Parathyroid adenoma (tissue), 2 donors: ENCODE measurements at regions not wholly inside any gene's neighbourhood (a gene's known extent, or its start where the extent isn't known, plus 50 kb on each side); places are given as distances from the start of the nearest gene placed in this dataset.
"Not testable (repeated sequence)": the region's sequence is repeated elsewhere in the genome, so short reads cannot be mapped to it uniquely, and the experiment has no call there.

Source experiments
- H2AFZ ChIP-seq: fragments of 300-600 bp; sonication (generic); one replicate; pipeline ENCODE4 v1.7.0; 2017; ENCODE audit warnings: antibody characterized with exemption, mild to moderate bottlenecking
- H3K27ac ChIP-seq: fragments of 300-600 bp; sonication (generic); one replicate; pipeline ENCODE4 v1.7.0; 2017
- H3K27me3 ChIP-seq: fragments of 300-600 bp; sonication (generic); one replicate; pipeline ENCODE4 v1.7.0; 2017; ENCODE audit warnings: low read length; ENCODE audit not compliant: control insufficient read depth, insufficient read depth
- H3K36me3 ChIP-seq: fragments of 300-600 bp; sonication (generic); one replicate; pipeline ENCODE4 v1.7.0; 2017; ENCODE audit warnings: low read length; ENCODE audit not compliant: control insufficient read depth, insufficient read depth
- H3K4me1 ChIP-seq: fragments of 300-600 bp; sonication (generic); one replicate; pipeline ENCODE4 v1.7.0; 2017; ENCODE audit warnings: control low read depth
- H3K4me2 ChIP-seq: fragments of 300-600 bp; sonication (generic); one replicate; pipeline ENCODE4 v1.7.0; 2017; ENCODE audit warnings: low read length
- H3K4me3 ChIP-seq: fragments of 300-600 bp; sonication (generic); one replicate; pipeline ENCODE4 v1.7.0; 2017; ENCODE audit warnings: low read depth, low read length
- H3K79me2 ChIP-seq: fragments of 300-600 bp; sonication (generic); one replicate; pipeline ENCODE4 v1.7.0; 2017; ENCODE audit warnings: control low read depth
- H3K9ac ChIP-seq: fragments of 300-600 bp; sonication (generic); one replicate; pipeline ENCODE4 v1.7.0; 2017; ENCODE audit warnings: mild to moderate bottlenecking
- H3K9me3 ChIP-seq: fragments of 300-600 bp; sonication (generic); one replicate; pipeline ENCODE4 v1.7.0; 2017; ENCODE audit warnings: low read length; ENCODE audit not compliant: control insufficient read depth
- TF ChIP-seq, protein P1 (sequence below): fragments of 300-600 bp; sonication (generic); IDR thresholded peaks from one replicate; pipeline ENCODE4 v1.7.0; 2017; ENCODE audit warnings: antibody characterized with exemption, mild to moderate bottlenecking
- donor health status: primary hyperparathyroidism.

GRCh38 chr1:115159958-115160357 is 70.7 kb upstream of the TSPAN2 start:
- no peak overlapping the region for H3K27ac ChIP-seq
- H3K9ac ChIP-seq = no peak overlapping the region
- no peaks in the 10 kb centered on the region for H3K79me2 ChIP-seq
- H3K27me3 ChIP-seq = no peaks in the 10 kb centered on the region
- no peaks in the 10 kb centered on the region for H3K4me1 ChIP-seq
- no peak overlapping the region for H2AFZ ChIP-seq
- no peak overlapping the region for H3K4me2 ChIP-seq
- no peaks in the 10 kb centered on the region for H3K36me3 ChIP-seq
- TF ChIP-seq, protein P1, sequence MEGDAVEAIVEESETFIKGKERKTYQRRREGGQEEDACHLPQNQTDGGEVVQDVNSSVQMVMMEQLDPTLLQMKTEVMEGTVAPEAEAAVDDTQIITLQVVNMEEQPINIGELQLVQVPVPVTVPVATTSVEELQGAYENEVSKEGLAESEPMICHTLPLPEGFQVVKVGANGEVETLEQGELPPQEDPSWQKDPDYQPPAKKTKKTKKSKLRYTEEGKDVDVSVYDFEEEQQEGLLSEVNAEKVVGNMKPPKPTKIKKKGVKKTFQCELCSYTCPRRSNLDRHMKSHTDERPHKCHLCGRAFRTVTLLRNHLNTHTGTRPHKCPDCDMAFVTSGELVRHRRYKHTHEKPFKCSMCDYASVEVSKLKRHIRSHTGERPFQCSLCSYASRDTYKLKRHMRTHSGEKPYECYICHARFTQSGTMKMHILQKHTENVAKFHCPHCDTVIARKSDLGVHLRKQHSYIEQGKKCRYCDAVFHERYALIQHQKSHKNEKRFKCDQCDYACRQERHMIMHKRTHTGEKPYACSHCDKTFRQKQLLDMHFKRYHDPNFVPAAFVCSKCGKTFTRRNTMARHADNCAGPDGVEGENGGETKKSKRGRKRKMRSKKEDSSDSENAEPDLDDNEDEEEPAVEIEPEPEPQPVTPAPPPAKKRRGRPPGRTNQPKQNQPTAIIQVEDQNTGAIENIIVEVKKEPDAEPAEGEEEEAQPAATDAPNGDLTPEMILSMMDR = no peak
- no peak overlapping the region for H3K4me3 ChIP-seq
- H3K9me3 ChIP-seq = no peaks in the 10 kb centered on the region

GRCh38 chr1:115158181-115158580 is 68.9 kb upstream of the TSPAN2 start:
- no peaks in the 10 kb centered on the region for H3K9me3 ChIP-seq
- TF ChIP-seq, protein P1 = no peak
- no peaks in the 10 kb centered on the region for H3K4me1 ChIP-seq
- no peak overlapping the region for H3K4me3 ChIP-seq
- H3K79me2 ChIP-seq = no peaks in the 10 kb centered on the region
- no peak overlapping the region for H3K27ac ChIP-seq
- no peak overlapping the region for H2AFZ ChIP-seq
- H3K9ac ChIP-seq = no peak overlapping the region
- no peak overlapping the region for H3K4me2 ChIP-seq
- H3K27me3 ChIP-seq = no peaks in the 10 kb centered on the region
- H3K36me3 ChIP-seq = no peaks in the 10 kb centered on the region

DNA sequence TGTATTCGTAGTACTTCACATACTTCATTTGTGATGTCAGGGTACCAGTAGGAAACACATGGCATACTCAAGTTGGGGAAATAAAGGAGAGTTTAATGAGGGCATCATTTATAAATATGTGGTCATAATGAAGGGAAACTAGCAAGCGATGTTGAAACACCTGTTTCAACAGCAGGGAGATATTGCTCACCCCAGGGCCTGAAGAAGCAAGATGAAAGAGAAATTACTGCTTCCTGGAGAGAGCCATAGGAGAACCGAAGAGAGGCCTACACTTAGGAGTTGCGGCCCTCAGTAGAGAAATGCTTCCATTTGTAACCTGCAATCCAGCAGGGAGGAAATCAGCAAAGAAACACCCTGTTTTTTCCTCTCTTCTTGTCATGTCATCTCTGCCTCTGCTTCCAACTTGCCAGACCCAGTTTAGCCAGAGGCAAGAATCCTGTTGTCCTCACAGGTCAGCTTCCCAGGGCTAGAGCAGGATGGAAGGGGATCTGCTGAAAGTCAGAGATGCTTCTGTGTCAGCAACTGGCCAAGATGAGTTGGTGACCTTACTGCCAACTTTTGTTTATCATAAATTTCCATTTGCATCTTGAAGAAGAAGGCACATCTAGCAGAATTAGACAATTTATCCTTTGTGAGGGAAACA is 67.6 kb upstream of the TSPAN2 start:
- no peaks in the 10 kb centered on the region for H3K9me3 ChIP-seq
- no peaks in the 10 kb centered on the region for H3K4me1 ChIP-seq
- H2AFZ ChIP-seq = no peak overlapping the region
- H3K36me3 ChIP-seq = no peaks in the 10 kb centered on the region
- H3K27ac ChIP-seq = no peak overlapping the region
- TF ChIP-seq, protein P1 = no peak
- H3K4me2 ChIP-seq = no peak overlapping the region
- H3K4me3 ChIP-seq = no peak overlapping the region
- H3K9ac ChIP-seq = no peak overlapping the region
- H3K27me3 ChIP-seq = no peaks in the 10 kb centered on the region
- no peaks in the 10 kb centered on the region for H3K79me2 ChIP-seq

GRCh38 chr1:115153966-115154557 is 64.8 kb upstream of the TSPAN2 start:
- no peaks in the 10 kb centered on the region for H3K4me1 ChIP-seq
- H3K79me2 ChIP-seq = no peaks in the 10 kb centered on the region
- TF ChIP-seq, protein P1 = no peak
- no peaks in the 10 kb centered on the region for H3K36me3 ChIP-seq
- no peak overlapping the region for H3K9ac ChIP-seq
- H3K9me3 ChIP-seq = no peaks in the 10 kb centered on the region
- H3K27ac ChIP-seq = no peak overlapping the region
- H3K27me3 ChIP-seq = no peaks in the 10 kb centered on the region
- H3K4me2 ChIP-seq = no peak overlapping the region
- H2AFZ ChIP-seq = no peak overlapping the region
- H3K4me3 ChIP-seq = no peak overlapping the region

DNA sequence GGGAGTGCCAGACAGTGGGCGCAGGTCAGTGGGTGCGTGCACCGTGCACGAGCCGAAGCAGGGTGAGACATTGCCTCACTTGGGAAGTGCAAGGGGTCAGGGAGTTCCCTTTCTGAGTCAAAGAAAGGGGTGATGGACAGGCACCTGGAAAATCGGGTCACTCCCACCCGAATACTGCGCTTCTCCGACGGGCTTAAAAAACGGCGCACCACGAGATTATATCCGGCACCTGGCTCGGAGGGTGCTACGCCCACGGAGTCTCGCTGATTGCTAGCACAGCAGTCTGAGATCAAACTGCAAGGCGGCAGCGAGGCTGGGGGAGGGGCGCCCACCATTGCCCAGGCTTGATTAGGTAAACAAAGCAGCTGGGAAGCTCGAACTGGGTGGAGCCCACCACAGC is 58.6 kb upstream of the TSPAN2 start:
- not testable (repeated sequence) for H3K9ac ChIP-seq, H3K27ac ChIP-seq, H3K9me3 ChIP-seq, H3K4me2 ChIP-seq, H3K79me2 ChIP-seq, H3K4me1 ChIP-seq, H3K27me3 ChIP-seq, H3K4me3 ChIP-seq, H3K36me3 ChIP-seq
- H2AFZ ChIP-seq = peak overlapping the region; percentile 42
